Endothelial cell of umbilical vein (primary cell): ENCODE measurements at regions not wholly inside any gene's neighbourhood (a gene's known extent, or its start where the extent isn't known, plus 50 kb on each side); places are given as distances from the start of the nearest gene placed in this dataset.

ENCODE experiments used
- BruUV-seq: library from RNA; stranded (reverse); fragments of 400-500 nt; replicated peaks from 2 replicates; lab custom pipeline; 2021; lab: Mats Ljungman, UMichigan
- CTCF ChIA-PET: fragments of 300-600, 350-600 bp; sonication (Branson Sonifier 250); formaldehyde crosslinking; loops from one replicate; lab custom pipeline; 2021; ENCODE audit warnings: antibody characterized with exemption, inconsistent platforms; lab: Charles Lee
- POLR2A ChIA-PET: fragments of 300-600, 350-600 bp; sonication (Branson Sonifier 250); formaldehyde crosslinking; loops from one replicate; lab custom pipeline; 2021; ENCODE audit warnings: antibody characterized with exemption, inconsistent platforms; lab: Charles Lee
- DNase-seq: peaks from one replicate; pipeline ENCODE4 v3.0.0-alpha.2; 2011; ENCODE audit warnings: low read depth, low spot score
- FAIRE-seq: peaks from 2 replicates; lab custom pipeline; 2011; peaks lifted over from hg19 to GRCh38; lab: Jason Lieb, UNC
- H2AFZ ChIP-seq: 2 replicates; pipeline ENCODE4 v1.6.0; 2012; ENCODE audit warnings: low read depth, low read length, control low read depth, inconsistent platforms
- H3K27ac ChIP-seq: 2 replicates; pipeline ENCODE4 v1.5.1; 2011; ENCODE audit warnings: low read depth, mild to moderate bottlenecking, control low read depth, low read length, moderate library complexity; ENCODE audit not compliant: insufficient read depth
- H3K27me3 ChIP-seq, 2 experiments: 2 replicates each; pipeline versions ENCODE4 v1.6.0 to v1.6.1; 2011; ENCODE audit warnings: low read length in 2 of 2, mixed read lengths in 1 of 2; ENCODE audit not compliant: control insufficient read depth in 2 of 2, insufficient read depth in 2 of 2
- H3K36me3 ChIP-seq, 2 experiments: 2 replicates in 1 of 2; 3 replicates in 1 of 2; pipeline ENCODE4 v1.5.1; 2011; ENCODE audit warnings: low read length in 2 of 2, mild to moderate bottlenecking in 1 of 2, moderate library complexity in 1 of 2; ENCODE audit not compliant: control insufficient read depth in 2 of 2, insufficient read depth in 2 of 2; ENCODE audit errors: extremely low read depth in 1 of 2
- H3K4me1 ChIP-seq: 3 replicates; pipeline ENCODE4 v1.5.1; 2011; ENCODE audit warnings: mild to moderate bottlenecking, low read length; ENCODE audit not compliant: control insufficient read depth, insufficient read depth; ENCODE audit errors: extremely low read depth
- H3K4me2 ChIP-seq: 2 replicates; pipeline ENCODE4 v1.6.1; 2011; ENCODE audit warnings: low read length, control low read depth, mixed read lengths; ENCODE audit not compliant: insufficient read depth
- H3K4me3 ChIP-seq, 3 experiments: fragments of 200-600 bp in 1 of 3; sonication (generic), shearing (Covaris generic) in 1 of 3; replicated peaks in 1 of 3; 2 replicates each; pipeline ENCODE4 v1.5.1; 2011 to 2016; ENCODE audit warnings: control low read depth in 3 of 3, low read length in 3 of 3, mild to moderate bottlenecking in 2 of 3, inconsistent platforms in 1 of 3, low read depth in 1 of 3, moderate library complexity in 1 of 3; ENCODE audit not compliant: insufficient read depth in 1 of 3
- H3K79me2 ChIP-seq: 2 replicates; pipeline ENCODE4 v1.6.0; 2012; ENCODE audit warnings: low read length, inconsistent platforms; ENCODE audit not compliant: control insufficient read depth, insufficient read depth
- H3K9ac ChIP-seq: replicated peaks from 2 replicates; pipeline ENCODE3; 2011; ENCODE audit warnings: low read length, control low read depth; ENCODE audit not compliant: insufficient read depth; ENCODE audit errors: extremely low read depth
- H3K9me1 ChIP-seq: replicated peaks from 3 replicates; pipeline ENCODE4 v1.6.0; 2011; ENCODE audit warnings: mild to moderate bottlenecking, low read length; ENCODE audit not compliant: control insufficient read depth, insufficient read depth; ENCODE audit errors: extremely low read depth
- H3K9me3 ChIP-seq: replicated peaks from 2 replicates; pipeline ENCODE4 v1.5.1; 2012; ENCODE audit warnings: low read length, inconsistent platforms; ENCODE audit not compliant: control insufficient read depth, insufficient read depth
- H4K20me1 ChIP-seq: replicated peaks from 2 replicates; pipeline ENCODE3; 2011; ENCODE audit warnings: mild to moderate bottlenecking, low read length; ENCODE audit not compliant: control insufficient read depth, insufficient read depth; ENCODE audit errors: extremely low read depth
- CTCF ChIP-seq, 2 donors: IDR thresholded peaks; 1 replicate in 1 of 2; 2 replicates in 1 of 2; pipeline ENCODE4 v1.5.1; 2011; ENCODE audit warnings: low read length in 2 of 2, mild to moderate bottlenecking in 2 of 2, moderate library complexity in 2 of 2, control low read depth in 1 of 2, inconsistent platforms in 1 of 2, low read depth in 1 of 2; ENCODE audit not compliant: insufficient read depth in 1 of 2; ENCODE audit errors: extremely low read depth in 1 of 2
- EZH2 ChIP-seq: IDR thresholded peaks from 2 replicates; pipeline ENCODE4 v1.6.1; 2012; ENCODE audit warnings: borderline replicate concordance, low read depth, mild to moderate bottlenecking, moderate library complexity, low read length, inconsistent platforms; ENCODE audit not compliant: severe bottlenecking
- FOS ChIP-seq: IDR thresholded peaks from 2 replicates; pipeline ENCODE4 v1.6.1; 2011; ENCODE audit warnings: mild to moderate bottlenecking, low read length, moderate library complexity, borderline replicate concordance; ENCODE audit not compliant: insufficient read depth
- GATA2 ChIP-seq: IDR thresholded peaks from 2 replicates; pipeline ENCODE4 v1.7.0; 2011; ENCODE audit warnings: low read depth, mild to moderate bottlenecking, moderate library complexity, mixed read lengths, low read length; ENCODE audit not compliant: insufficient read length, insufficient read depth
- JUN ChIP-seq: IDR thresholded peaks from 2 replicates; pipeline ENCODE4 v1.6.1; 2011; ENCODE audit warnings: borderline replicate concordance, low read depth; ENCODE audit not compliant: insufficient read length, insufficient read depth
- MAX ChIP-seq: IDR thresholded peaks from 2 replicates; pipeline ENCODE4 v1.6.1; 2011; ENCODE audit not compliant: insufficient read depth, insufficient read length
- MYC ChIP-seq: IDR thresholded peaks from one replicate; pipeline ENCODE4 v1.6.1; 2011; ENCODE audit warnings: mild to moderate bottlenecking, low read depth, low read length
- POLR2A ChIP-seq: IDR thresholded peaks from 2 replicates; pipeline ENCODE4 v1.6.1; 2012; ENCODE audit warnings: low read depth, mild to moderate bottlenecking, control low read depth, low read length
- POLR2AphosphoS5 ChIP-seq: IDR thresholded peaks from 2 replicates; pipeline ENCODE4 v1.6.1; 2012; ENCODE audit warnings: low read depth, mild to moderate bottlenecking, control low read depth, low read length, moderate library complexity; ENCODE audit not compliant: insufficient read depth
- dilution Hi-C: fragments of 300-500 bp; cut with MboI; formaldehyde crosslinking; loops from one replicate; pipeline ENCODE4 v1.15.0; 2019; ENCODE audit warnings: low sequenced_read_pairs; ENCODE audit not compliant: extremely low pct_ligation_motif_present
- intact Hi-C: fragments of 100-400 bp; cut with micrococcal nuclease; formaldehyde crosslinking; loops from one replicate; pipeline ENCODE4 v1.10.0; 2022

GRCh38 chr6:80449726-80450125 is 343.3 kb downstream of the BCKDHB start:
- FAIRE-seq = no peak
- Histone ChIP-seq H3K4me1 (peaks cover 29% of the 10 kb centered on the region), H3K27ac (peak overlapping the region; percentile 53), H3K4me2 (peak overlapping the region; percentile 69), H3K79me2 (no peaks in the 10 kb centered on the region), H3K4me3 (no peak overlapping the region), H3K9me1 (no peaks in the 10 kb centered on the region), H3K9me3 (peaks cover 3% of the 10 kb centered on the region), H3K9ac (no peak overlapping the region), H3K36me3 (no peaks in the 10 kb centered on the region), H2AFZ (no peak overlapping the region), H3K27me3 (no peaks in the 10 kb centered on the region), H4K20me1 (no peaks in the 10 kb centered on the region)
- DNase-seq = peak; percentile 64
- POLR2A ChIA-PET = no interaction called here
- intact Hi-C loops (loop anchor here (10.0 kb wide), 3 partner anchors 505 to 1415 kb away; partner anchors contain the start of gene ELOVL4), dilution Hi-C loops (no loop called here)
- peak; percentile 32 for TF ChIP-seq FOS
- peak; percentile 42 for TF ChIP-seq JUN
- TF ChIP-seq CTCF (IDR thresholded peaks at IDR 0.05; ENCODE audit: extremely low read depth in 1 of 2, insufficient read depth in 1 of 2, low read depth in 1 of 2, low read length in 2 of 2) = no peak
- BruUV-seq = no TSS peak
- CTCF ChIA-PET = interaction anchor here (1.3 to 1.5 kb wide), 2 partner anchors 11 to 24 kb away, joined by 3 to 4 read pairs; no protein-coding TSS in a partner anchor

GRCh38 chr6:80446454-80447045 is 340.1 kb downstream of the BCKDHB start:
- no peak for TF ChIP-seq GATA2
- no peak for TF ChIP-seq JUN
- no peak for TF ChIP-seq MYC
- no peak for TF ChIP-seq POLR2AphosphoS5
- no peak for TF ChIP-seq CTCF (IDR thresholded peaks at IDR 0.05; ENCODE audit: extremely low read depth in 1 of 2, insufficient read depth in 1 of 2, low read depth in 1 of 2, low read length in 2 of 2)
- no peak for TF ChIP-seq POLR2A
- no peak for TF ChIP-seq MAX
- no peak for TF ChIP-seq FOS
- TF ChIP-seq EZH2 = no peak
- POLR2A ChIA-PET = no interaction called here
- no TSS peak for BruUV-seq
- intact Hi-C loops = no loop called here
- Histone ChIP-seq H2AFZ (no peak overlapping the region), H3K9ac (no peak overlapping the region), H4K20me1 (no peaks in the 10 kb centered on the region), H3K9me1 (no peaks in the 10 kb centered on the region), H3K4me2 (no peak overlapping the region), H3K27ac (no peak overlapping the region), H3K79me2 (no peaks in the 10 kb centered on the region), H3K9me3 (peaks cover 3% of the 10 kb centered on the region), H3K27me3 (no peaks in the 10 kb centered on the region), H3K4me1 (peaks cover 12% of the 10 kb centered on the region), H3K4me3 (no peak overlapping the region), H3K36me3 (no peaks in the 10 kb centered on the region)
- dilution Hi-C loops = no loop called here
- CTCF ChIA-PET = interaction anchor here (1.1 kb wide), 1 partner anchor 9 kb away, joined by 3 read pairs; no protein-coding TSS in a partner anchor
- DNase-seq (no peak), FAIRE-seq (no peak)
